NCI-H1436 treated with DMSO at 0.1 percent for 48 hours (cell line): ENCODE measurements at regions not wholly inside any gene's neighbourhood (a gene's known extent, or its start where the extent isn't known, plus 50 kb on each side); places are given as distances from the start of the nearest gene placed in this dataset.
"Not testable (repeated sequence)": the region's sequence is repeated elsewhere in the genome, so short reads cannot be mapped to it uniquely, and the experiment has no call there.

ENCODE experiments used
- DNase-seq: peaks from one replicate; lab custom pipeline; 2025; lab: John Stamatoyannopoulos, UW

DNA sequence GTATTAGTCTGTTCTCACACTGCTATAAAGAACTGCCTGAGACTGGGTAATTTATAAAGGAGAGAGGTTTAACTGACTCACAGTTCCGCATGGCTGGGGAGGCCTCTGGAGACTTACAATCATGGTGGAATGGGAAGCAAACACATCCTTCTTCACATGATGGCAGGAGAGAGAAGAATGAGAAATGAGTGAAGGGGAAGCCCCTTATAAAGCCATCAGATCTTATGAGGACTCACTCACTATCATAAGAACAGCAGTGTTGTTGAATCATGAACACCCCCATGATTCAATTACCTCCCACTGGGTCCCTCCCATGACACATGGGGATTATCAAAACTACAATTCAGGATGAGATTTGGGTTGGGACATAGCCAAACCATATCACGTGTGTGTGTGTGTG, 1764.4 kb upstream of the SEL1L start:
- not testable (repeated sequence) for DNase-seq

DNA sequence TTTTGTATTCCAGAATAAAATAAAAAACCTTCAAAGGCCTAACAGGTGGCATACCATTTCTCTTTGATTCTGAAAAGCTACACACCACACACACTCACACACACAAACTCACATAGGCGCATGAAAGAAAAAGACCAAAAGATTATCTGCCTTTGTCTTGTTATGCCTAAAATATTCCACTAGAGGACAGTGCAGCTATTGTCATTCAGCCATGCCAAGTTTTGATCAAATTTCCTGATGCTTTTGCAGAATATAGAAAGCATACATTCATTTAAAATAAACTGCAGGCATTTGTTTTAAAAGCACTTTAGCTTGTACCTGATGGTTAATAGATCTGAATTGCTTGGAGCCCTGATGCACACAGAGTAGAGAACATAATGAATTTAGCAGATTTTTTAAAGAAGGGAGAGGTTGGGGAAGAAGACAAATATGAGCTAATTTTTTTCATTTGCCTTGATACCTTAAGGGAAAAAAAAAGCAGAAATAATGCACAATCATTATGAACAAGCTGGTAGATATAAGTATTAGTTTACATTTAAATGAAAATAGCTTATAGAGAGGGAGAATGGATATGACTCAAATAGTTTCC, 1766.9 kb upstream of the SEL1L start:
- DNase-seq: no peak

DNA sequence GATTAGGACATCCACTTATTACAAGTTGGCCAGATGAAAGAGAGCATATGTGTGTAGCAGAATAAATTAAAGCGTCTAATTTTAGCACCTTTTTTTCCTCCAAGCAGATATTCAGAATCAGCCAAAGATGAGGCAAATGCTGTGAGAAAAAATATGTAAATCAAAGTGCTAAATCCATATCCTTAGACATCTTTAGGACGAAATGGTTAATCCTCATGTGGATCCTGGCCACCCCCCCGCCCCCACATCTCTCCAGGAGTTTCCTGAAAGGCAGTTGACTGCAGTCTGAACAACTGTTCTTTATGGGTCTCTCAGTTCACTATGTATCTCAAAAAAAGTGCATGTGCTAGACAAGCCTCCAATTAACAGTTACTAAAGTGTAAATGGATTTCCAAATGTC, 1768.1 kb upstream of the SEL1L start:
- no peak for DNase-seq

DNA sequence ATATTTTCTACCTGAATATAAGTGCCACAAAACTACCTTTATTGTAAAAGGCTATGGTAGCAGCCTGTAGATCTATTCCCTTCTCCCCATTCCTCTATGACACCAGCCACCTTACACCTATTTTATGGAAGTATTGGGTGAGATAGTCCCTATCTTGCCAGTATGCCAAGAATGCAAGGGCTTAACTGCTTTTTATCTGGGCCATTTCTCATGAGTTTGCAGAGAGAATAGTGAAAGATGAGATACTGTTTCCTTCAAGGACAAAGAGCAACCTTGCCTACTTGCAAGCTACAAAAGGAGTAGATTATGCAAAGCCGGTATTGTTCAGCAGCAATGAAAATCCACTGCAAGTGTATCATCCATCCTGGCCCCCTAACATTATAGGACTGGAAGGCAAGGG, 1775.6 kb upstream of the SEL1L start:
- no peak for DNase-seq

DNA sequence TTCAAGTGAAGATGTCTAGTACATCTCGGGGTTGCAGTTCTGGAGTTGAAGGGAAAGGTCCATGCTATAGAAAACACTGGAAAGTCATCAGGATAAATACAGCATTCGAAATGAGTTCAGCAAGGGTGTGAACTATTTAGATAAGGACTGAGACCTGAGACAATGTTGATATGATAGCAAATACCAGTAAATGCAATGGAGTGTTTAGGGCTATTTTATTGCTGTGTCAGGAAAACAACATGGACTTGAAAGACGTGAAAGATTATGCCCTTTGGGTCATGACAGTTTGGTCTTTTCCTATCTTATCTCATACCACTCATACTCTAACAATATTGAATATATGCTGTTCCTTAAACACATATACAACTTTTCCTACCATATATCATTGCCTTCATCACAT, 1776.2 kb upstream of the SEL1L start:
- no peak for DNase-seq

DNA sequence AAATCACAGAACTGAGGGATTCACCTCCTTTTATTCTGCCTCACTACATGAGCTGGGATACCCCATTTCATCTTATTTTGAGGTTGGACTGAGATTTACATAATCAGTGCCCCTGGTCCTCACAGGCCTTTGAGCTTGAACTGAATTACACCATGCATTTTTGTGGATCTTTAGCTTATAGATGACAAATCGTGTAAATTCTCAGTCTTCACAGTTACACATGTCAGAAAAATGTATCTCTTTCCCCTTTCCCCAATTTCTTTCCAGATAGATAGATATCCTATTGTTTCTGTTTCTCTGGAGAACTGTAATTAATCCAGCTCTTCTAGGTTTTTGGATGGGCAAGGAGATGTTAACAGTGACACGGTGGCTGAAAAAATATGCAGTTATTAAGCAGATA, 1778.9 kb upstream of the SEL1L start:
- no peak for DNase-seq

DNA sequence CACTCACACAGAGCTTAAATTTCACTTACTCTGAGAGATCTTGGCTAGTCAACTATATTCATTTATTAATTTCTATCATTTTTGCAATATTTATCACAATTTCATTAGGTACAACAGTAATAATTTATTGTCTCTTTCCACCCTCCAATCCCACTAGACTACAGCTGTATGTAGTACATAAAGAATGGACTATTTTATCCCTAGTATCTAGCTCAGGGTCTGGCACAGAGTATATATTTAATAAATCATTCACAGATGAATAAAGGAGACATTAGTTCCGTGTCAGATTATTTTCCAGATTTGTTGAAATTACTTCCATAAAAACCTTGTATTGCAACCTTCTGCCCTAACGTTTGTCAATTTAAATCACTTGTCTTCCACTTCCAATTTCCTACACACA, 1781.1 kb upstream of the SEL1L start:
- no peak for DNase-seq

DNA sequence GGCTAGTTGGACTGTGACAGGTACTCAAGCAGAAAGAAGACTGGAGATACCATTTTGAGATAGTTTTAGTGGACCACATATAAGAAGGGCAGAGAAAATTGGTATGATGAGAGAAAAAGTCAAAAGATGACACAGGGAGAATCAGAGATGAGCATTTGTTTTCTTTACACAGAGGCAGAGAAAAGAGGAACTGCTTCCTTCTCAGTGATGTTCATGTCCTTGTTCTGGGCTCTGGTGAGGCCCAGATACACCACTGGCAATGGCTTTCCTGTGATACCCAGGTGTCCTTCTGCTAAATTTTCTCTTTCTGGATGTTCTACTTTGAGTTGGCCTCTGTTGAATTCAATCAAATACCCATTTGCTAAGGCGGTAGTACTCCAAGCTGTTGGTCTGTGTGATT, 1782.7 kb upstream of the SEL1L start:
- no peak for DNase-seq

DNA sequence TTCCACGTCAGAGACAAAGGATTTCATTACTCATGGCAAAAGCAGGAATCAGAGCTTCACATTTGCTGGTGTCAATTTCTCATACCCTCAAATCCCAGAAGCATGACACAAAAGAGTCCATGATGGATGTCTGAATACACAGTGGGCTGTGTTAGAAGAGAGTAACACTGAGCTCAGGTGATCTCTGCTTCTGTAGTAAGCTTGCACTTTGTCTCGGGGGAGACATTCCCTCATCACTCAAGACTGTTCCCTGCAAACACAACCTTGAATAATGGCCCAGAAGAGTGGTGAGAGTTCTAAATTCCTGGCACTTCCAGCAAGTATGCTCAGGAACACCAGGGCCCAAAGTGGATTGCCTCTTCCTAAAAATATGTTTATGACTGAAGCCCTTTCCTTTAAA, 1787.2 kb upstream of the SEL1L start:
- no peak for DNase-seq

DNA sequence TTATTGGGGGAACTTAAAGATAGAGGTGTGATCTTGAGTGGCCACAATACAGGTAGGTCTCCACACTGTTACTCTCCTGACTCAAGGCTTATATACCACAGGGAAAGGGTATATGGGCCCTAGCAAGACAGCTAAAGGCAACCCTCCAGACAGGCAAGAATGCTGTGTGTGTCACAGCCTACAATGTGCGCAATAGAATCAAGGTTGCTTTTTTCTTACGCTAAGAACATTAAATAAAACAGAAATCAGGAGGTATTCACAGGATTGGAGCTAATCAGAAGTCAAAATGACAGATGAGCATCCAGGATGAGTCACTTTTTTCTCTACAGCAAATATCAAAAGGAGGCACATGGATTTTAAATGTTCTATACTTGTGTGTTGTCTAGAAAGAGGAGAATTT, 1797.9 kb upstream of the SEL1L start:
- no peak for DNase-seq

DNA sequence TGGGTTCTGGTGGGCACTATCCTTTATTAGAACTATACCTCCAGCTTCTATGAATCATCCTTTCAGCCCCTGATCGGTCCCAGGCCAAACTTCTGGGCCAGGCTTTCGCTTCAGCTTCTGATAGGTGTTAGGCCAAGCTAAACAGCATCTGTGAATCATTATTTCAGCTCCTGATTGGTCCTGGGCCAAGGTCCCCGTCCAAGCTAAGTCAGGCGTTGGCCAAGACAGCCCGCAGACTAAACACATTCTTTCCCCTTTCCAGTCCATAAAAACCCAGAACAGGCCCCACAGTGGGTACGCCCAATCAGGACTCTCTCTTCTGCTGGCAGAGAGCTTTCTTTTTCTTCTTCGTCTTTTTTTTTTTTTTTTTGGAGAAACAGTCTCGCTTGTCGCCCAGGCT, 1808.9 kb upstream of the SEL1L start:
- no peak for DNase-seq

DNA sequence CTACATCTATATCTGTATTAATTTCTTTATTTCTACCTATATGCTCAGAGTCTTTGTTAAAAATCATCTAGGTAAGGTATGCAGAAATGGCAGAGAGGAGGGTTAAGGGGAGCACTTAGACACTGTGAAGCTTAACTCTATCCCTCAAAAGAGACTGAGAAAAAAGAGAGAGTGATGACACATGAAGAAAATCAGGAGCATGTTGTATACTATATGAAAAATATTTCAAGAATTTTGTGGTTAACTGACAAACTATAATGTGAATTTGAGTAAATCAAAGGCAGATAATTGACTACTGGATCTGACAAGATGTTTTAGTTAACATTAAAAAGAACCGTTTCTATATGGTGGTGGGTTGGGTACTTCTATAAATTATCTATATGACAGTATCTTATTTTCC, 1814.2 kb upstream of the SEL1L start:
- no peak for DNase-seq

DNA sequence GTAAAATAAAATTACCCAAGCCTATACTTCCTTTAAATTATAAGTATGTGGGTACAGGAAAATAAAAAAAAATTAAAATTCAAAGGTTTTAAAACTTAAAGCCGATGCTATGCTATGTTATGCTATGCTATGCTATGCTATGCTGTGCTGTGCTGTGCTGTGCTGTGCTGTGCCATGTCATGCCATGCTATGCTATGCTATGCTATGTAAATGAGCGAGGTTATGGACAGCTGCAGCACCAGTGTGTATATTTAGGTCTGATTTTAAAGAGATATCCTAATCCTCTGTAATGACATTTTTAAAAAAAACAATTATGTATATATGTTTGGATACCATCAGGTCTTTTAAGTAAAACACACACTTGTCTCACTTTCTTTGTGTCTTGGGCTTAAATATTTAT, 1822.0 kb upstream of the SEL1L start:
- DNase-seq: no peak

DNA sequence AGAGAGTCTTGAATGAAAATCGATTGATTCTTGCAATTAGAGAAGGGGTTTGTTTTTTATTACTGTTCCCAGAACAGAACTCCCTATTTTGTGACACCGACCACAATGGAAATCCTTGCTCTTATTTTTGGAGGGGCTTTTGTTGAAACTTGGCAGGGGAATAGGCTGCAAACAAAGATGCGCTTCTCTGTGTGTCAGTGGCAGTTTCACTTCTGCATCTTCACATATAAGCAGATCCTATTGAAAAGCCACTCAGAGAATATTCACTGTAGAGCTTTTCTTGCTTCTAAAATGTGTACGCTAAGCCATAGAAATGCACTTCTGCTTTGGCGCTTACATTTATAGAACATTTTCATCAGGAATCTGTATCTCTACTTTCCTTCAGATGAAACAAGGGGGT, 1822.4 kb upstream of the SEL1L start:
- DNase-seq: no peak

DNA sequence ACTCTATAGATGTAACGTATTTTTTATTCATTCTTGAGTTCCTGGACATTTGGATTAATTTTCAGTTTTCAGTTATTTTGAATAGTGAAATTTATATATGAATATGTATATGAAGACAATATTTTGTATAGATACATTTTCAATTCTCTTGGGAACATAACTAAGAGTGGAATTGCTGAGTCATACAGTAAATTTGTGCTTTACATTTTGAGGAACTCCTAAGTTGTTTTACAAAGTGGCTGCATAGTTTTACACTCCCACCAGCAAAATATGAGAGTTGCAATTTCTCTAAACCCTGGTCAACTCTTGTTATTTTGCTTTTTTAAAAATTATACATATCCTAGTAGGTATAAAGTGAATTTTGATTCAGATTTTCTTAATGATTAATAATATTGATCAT, 1838.6 kb upstream of the SEL1L start:
- no peak for DNase-seq

DNA sequence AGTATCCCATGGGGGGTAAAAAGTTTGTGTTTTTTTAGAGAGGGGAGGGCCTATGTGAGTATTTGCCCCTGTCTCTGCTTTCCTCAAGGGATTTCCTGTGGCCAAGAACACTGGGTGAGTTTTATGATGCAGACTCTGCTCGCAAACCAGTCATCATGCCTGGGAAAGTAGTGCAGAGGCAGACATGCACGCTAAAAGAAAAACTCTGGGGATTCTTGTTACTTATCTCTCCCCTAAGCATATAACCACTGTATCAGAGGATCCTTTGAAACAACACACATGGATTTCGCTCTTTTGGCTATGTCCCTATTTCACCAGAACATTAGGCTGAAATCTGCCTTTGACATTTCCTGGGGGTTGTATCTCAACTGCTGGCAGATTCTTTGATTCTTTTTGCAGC, 1845.8 kb upstream of the SEL1L start:
- no peak for DNase-seq

DNA sequence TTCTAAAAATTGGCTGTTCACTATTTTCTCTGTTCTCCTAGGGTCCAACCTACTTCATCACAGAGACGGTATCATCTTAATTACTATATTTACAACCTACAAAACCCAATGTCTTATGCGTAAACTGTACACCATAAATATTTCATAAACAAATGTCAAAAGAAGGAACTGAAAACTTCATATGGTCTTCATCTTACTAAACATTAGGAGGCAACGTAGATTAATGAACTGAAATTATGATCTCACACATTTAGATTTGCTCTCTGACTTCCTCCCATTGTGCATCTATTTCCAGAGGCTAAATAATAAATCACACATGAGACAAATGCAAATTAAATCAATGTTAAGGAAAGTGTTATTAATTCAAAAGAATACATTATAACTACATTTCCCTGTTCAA, 1850.6 kb upstream of the SEL1L start:
- DNase-seq: no peak

DNA sequence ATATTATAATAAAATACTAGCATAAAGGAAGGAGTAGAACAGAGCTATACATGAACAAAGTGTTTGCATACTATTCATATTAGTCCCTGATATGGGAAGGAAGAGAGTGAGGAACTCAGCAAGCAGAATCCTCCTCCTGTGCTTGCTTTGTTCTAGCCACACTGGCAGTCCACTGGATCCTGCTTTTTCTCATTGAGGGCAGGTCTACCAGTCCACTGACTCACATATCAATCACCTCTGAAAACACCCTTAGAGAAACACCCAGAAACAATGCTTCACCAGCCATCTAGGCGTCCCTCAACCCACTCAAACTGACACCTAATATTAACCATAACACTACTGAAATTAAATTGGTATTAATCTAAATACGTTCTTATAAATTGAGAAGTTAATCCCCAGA, 1861.7 kb upstream of the SEL1L start:
- DNase-seq: no peak

DNA sequence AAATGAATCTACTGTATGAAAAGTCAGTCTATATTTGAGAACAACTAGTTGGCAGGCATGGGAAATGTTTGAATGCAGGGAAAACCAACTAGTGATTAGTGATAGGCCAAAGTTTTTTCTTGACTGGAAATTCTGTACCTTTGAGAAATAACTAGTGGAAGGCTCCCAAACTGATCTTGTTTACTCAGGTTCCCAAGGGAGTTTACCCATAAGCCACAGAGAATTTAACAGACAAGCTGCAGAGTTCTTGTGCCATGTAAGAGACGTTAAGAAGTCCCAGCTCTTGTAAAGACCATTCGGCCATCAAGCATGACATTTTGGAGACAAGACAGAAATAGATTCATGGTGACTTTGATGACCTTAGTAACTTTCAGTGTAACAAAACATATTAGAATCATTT, 1882.8 kb upstream of the SEL1L start:
- DNase-seq: peak; percentile 7

DNA sequence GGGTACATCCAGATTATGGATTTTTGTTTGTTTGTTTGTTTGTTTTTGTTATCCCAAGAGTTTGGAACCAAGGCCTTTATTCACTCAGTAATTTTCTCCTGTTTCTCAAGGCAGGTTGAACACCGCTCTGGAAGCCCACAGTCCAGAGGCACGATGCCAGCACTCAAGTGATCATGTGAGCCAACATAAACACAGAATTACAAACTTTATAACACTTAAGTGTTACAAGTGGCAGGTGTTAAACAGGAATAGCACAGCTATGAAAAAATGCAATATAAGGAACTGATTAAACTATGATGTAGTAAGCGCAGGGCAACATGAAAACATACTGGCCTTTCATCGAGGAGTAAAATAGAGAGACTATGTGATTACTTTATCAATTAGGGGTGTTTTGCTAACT, 1885.8 kb upstream of the SEL1L start:
- no peak for DNase-seq

DNA sequence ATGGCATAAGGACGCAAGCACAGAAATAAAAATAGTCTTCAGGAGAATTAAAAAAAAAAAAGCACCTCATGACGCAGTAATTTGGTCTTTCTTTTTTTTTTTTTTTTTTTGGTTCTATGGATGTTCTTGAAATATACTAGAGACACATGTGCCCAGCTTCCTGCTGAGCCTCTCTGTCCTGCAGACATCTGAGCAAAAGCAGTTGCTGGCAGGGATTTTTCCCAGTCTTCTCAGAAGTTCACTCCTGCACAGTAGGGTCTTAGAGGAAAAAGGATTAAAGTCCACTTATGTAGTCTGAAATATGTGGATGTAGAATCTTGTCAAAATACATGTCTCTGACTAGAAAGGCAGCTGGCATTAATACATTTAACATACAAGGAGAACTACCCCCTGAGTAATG, 1888.1 kb upstream of the SEL1L start:
- no peak for DNase-seq

DNA sequence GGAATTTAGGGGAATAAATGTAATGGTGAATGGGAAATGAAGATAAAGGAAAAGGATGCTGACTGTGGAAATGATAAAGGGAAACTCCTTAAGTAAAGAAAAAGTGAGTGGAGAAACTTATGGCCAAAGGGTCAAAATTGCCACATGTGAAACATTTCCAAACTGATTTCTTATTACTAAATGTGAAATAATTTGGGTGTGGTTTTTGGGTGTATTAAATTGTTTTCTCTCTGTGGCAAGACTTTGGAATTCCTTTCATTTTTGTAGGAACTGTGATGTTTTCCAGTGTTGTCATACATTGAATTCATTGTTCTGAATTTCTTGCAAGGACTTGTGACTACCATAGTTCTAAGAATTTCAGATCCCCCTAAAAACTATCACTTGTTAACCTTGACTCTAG, 1891.5 kb upstream of the SEL1L start:
- DNase-seq: no peak

DNA sequence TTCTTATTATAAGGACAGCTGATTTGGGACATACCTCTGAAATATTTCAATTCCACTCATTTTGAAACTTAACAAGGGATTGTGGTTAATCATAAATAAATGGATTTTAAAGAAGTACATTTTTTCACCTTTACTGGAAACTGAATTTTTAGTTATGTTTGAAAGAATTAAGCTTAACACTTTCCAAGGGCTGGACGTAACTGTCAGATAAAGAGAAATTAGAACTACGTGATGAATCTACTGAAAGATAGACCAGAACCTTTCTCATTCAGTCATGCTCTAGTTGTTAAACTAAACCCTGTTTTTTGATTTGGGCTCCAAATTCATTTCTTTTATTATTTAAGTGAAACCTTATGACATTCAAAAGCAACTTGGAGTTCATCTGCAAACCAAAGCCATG, 1892.1 kb upstream of the SEL1L start:
- DNase-seq: no peak

DNA sequence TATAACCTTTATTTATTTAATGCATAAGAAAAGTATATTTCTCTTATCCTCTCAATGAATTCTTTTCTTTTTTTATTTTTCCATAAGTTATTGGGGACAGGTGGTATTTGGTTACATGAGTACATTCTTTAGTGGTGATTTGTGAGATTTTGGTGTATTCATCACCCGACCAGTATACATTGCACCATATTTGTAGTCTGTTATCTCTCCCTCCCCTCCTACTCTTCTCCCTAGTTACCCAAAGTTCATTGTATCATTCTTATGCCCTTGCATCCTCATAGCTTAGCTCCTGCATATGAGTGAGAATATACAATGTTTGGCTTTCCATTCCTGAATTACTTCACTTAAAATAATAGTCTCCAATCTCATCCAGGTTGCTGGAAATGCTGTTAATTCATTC, 1900.0 kb upstream of the SEL1L start:
- no peak for DNase-seq

DNA sequence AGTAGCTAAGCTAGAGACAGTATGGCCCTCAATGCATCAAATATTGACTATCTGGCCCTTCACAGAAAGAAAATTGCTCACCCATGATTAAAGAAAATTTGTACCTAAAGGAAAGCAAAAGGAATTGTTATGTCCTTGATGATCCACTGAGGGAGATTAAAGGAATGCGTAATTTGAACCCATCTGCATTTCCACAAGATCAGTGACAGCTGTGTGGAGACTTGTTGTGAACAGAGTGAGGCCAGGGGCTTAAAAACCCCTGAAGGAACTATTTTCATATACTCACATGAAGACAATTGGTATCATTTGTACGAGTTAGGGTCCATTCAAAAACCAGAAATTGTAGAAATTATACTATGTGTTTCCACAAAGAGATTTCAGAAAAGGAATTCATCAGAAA, 1908.1 kb upstream of the SEL1L start:
- no peak for DNase-seq
